HEK293 (cell line): ENCODE measurements at regions not wholly inside any gene's neighbourhood (a gene's known extent, or its start where the extent isn't known, plus 50 kb on each side); places are given as distances from the start of the nearest gene placed in this dataset.
A peak's percentile ranks its signal among the peaks of the same experiment; 100 is the strongest.

Experiments used
- CTCF ChIA-PET: fragments of 350-600 bp; formaldehyde crosslinking; extraction: SDS; loops from one replicate; lab custom pipeline; 2021; ENCODE audit warnings: antibody characterized with exemption; lab: Yijun Ruan, JAX
- POLR2A ChIA-PET: fragments of 300-600 bp; formaldehyde crosslinking; extraction: SDS; loops from one replicate; lab custom pipeline; 2020; ENCODE audit warnings: antibody characterized with exemption, inconsistent platforms; lab: Yijun Ruan, JAX
- H3K27ac ChIP-seq: fragments of 200-500 bp; sonication (Bioruptor generic); 2 replicates; pipeline ENCODE4 v1.5.1; 2014; ENCODE audit warnings: low read depth, low read length, control low read depth, inconsistent platforms; ENCODE audit errors: extremely low read depth
- H3K36me3 ChIP-seq, 2 experiments: fragments of 200-500 bp in 1 of 2; sonication (Bioruptor generic) in 1 of 2; 1 replicate in 1 of 2; 2 replicates in 1 of 2; pipeline ENCODE4 v1.5.1; 2014 to 2017; ENCODE audit warnings: inconsistent platforms in 2 of 2, low read length in 2 of 2; ENCODE audit not compliant: control insufficient read depth in 2 of 2, insufficient read depth in 1 of 2
- H3K4me1 ChIP-seq: fragments of 200-500 bp; sonication (Bioruptor generic); 2 replicates; pipeline ENCODE4 v1.5.1; 2014; ENCODE audit warnings: mild to moderate bottlenecking, low read length, inconsistent platforms; ENCODE audit not compliant: control insufficient read depth, insufficient read depth
- H3K4me3 ChIP-seq: 2 replicates; pipeline ENCODE4 v1.5.1; 2011; ENCODE audit warnings: low read depth, mild to moderate bottlenecking, control low read depth, low read length, moderate library complexity
- H3K9me3 ChIP-seq: fragments of 200-500 bp; sonication (Bioruptor generic); 2 replicates; pipeline ENCODE4 v1.5.1; 2014; ENCODE audit warnings: low read depth, low read length, inconsistent platforms; ENCODE audit not compliant: control insufficient read depth, insufficient read depth
- AEBP2 ChIP-seq: fragments of 450-650 bp; formaldehyde crosslinking; IDR thresholded peaks from 2 replicates; pipeline ENCODE4 v1.5.1; 2016; ENCODE audit warnings: missing biosample characterization, missing genetic modification characterization, borderline replicate concordance
- CTCF ChIP-seq: fragments of 450-650 bp; formaldehyde crosslinking; IDR thresholded peaks from 2 replicates; pipeline ENCODE4 v1.5.1; 2016; ENCODE audit warnings: missing biosample characterization, missing genetic modification characterization
- EGR2 ChIP-seq: fragments of 450-650 bp; formaldehyde crosslinking; IDR thresholded peaks from 2 replicates; pipeline ENCODE4 v1.5.1; 2016; ENCODE audit warnings: low read depth, missing biosample characterization, missing genetic modification characterization
- ELK4 ChIP-seq: IDR thresholded peaks from 2 replicates; pipeline ENCODE4 v1.6.1; 2011; ENCODE audit warnings: mild to moderate bottlenecking, low read depth, low read length, borderline replicate concordance
- FEZF1 ChIP-seq: fragments of 450-650 bp; formaldehyde crosslinking; IDR thresholded peaks from 2 replicates; pipeline ENCODE4 v1.5.1; 2016; ENCODE audit warnings: missing biosample characterization, missing genetic modification characterization
- HOXA7 ChIP-seq: sonication (generic); formaldehyde crosslinking; IDR thresholded peaks from 2 replicates; pipeline ENCODE4 v1.8.1; 2022; ENCODE audit warnings: missing genetic modification reagents, borderline replicate concordance
- MEIS1 ChIP-seq: sonication (generic); formaldehyde crosslinking; IDR thresholded peaks from 2 replicates; pipeline ENCODE4 v1.8.1; 2022; ENCODE audit warnings: missing genetic modification reagents, mild to moderate bottlenecking, borderline replicate concordance
- SETDB1 ChIP-seq: IDR thresholded peaks from one replicate; pipeline ENCODE4 v1.6.1; 2017; ENCODE audit warnings: mild to moderate bottlenecking, low read length, moderate library complexity, mixed read lengths; ENCODE audit not compliant: insufficient read length
- SP2 ChIP-seq: fragments of 450-650 bp; formaldehyde crosslinking; IDR thresholded peaks from 2 replicates; pipeline ENCODE4 v1.5.1; 2016; ENCODE audit warnings: missing biosample characterization, missing genetic modification characterization
- ZEB2 ChIP-seq: fragments of 450-650 bp; formaldehyde crosslinking; IDR thresholded peaks from 2 replicates; pipeline ENCODE4 v1.5.1; 2016; ENCODE audit warnings: missing biosample characterization, missing genetic modification characterization
- ZFP3 ChIP-seq: fragments of 450-650 bp; formaldehyde crosslinking; IDR thresholded peaks from 2 replicates; pipeline ENCODE4 v1.5.1; 2016; ENCODE audit warnings: low read depth, missing biosample characterization, missing genetic modification characterization
- ZNF148 ChIP-seq: fragments of 450-650 bp; formaldehyde crosslinking; IDR thresholded peaks from 2 replicates; pipeline ENCODE4 v1.5.0; 2017; ENCODE audit warnings: missing biosample characterization, missing genetic modification characterization, borderline replicate concordance
- ZNF169 ChIP-seq: fragments of 450-650 bp; formaldehyde crosslinking; IDR thresholded peaks from 2 replicates; pipeline ENCODE4 v1.5.1; 2016; ENCODE audit warnings: missing biosample characterization, missing genetic modification characterization
- ZNF449 ChIP-seq: fragments of 450-650 bp; formaldehyde crosslinking; IDR thresholded peaks from 2 replicates; pipeline ENCODE4 v1.5.1; 2017; ENCODE audit warnings: missing biosample characterization, mild to moderate bottlenecking, missing genetic modification characterization, moderate library complexity
- ZNF473 ChIP-seq: fragments of 450-650 bp; formaldehyde crosslinking; IDR thresholded peaks from 2 replicates; pipeline ENCODE4 v1.5.1; 2017; ENCODE audit warnings: missing biosample characterization, missing genetic modification characterization
- ZNF561 ChIP-seq: fragments of 450-650 bp; IDR thresholded peaks from 2 replicates; pipeline ENCODE4 v1.5.1; 2018; ENCODE audit warnings: missing biosample characterization, missing genetic modification characterization, borderline replicate concordance
- ZNF629 ChIP-seq: fragments of 450-650 bp; formaldehyde crosslinking; IDR thresholded peaks from 2 replicates; pipeline ENCODE4 v1.5.1; 2017; ENCODE audit warnings: missing biosample characterization, missing genetic modification characterization
- ZNF704 ChIP-seq: fragments of 450-650 bp; formaldehyde crosslinking; IDR thresholded peaks from 2 replicates; pipeline ENCODE4 v1.5.1; 2016; ENCODE audit warnings: missing biosample characterization, missing genetic modification characterization
- ZNF777 ChIP-seq: fragments of 450-650 bp; formaldehyde crosslinking; IDR thresholded peaks from 2 replicates; pipeline ENCODE4 v1.5.1; 2017; ENCODE audit warnings: missing biosample characterization, missing genetic modification characterization, borderline replicate concordance
- ZNF837 ChIP-seq: fragments of 450-650 bp; formaldehyde crosslinking; IDR thresholded peaks from 2 replicates; pipeline ENCODE4 v1.5.1; 2016; ENCODE audit warnings: missing biosample characterization, missing genetic modification characterization

- H3K4me1 ChIP-seq, result no peaks in the 10 kb centered on the region
- CTCF ChIA-PET, result no interaction called here
- POLR2A ChIA-PET, result no interaction called here
- no peaks in the 10 kb centered on the region; the same call in 1 of the 2 replicates for H3K9me3 ChIP-seq
- TF ChIP-seq SP2 (tag by site-specific recombination) (no peak), SETDB1 (peak; percentile 27)
- TF ChIP-seq, all 188 proteins: peak for 1
- Histone ChIP-seq H3K36me3 (no peaks in the 10 kb centered on the region), H3K27ac (no peak overlapping the region), H3K4me3 (no peak overlapping the region)
These were observed 243.5 kb upstream of the HS3ST5 start for GRCh38 chr6:114586298-114586697.

- Histone ChIP-seq H3K4me3 (no peak overlapping the region), H3K36me3 (no peaks in the 10 kb centered on the region), H3K27ac (no peak overlapping the region), H3K4me1 (no peaks in the 10 kb centered on the region), H3K9me3 (no peaks in the 10 kb centered on the region)
- CTCF ChIA-PET, result interaction anchor here (0.6 kb wide), 1 partner anchor 555 kb away, joined by 3 read pairs; no protein-coding TSS in a partner anchor
- TF ChIP-seq ZNF169 (tag by site-specific recombination) (no peak), ZNF837 (tag by site-specific recombination) (no peak), ZNF148 (tag by site-specific recombination) (no peak), HOXA7 (no peak), EGR2 (tag by site-specific recombination) (no peak), ZNF561 (no peak), CTCF (tag by site-specific recombination) (no peak), ZEB2 (tag by site-specific recombination) (no peak), ZNF473 (tag by site-specific recombination) (no peak), ZNF629 (tag by site-specific recombination) (no peak), ZNF704 (tag by site-specific recombination) (no peak), ZNF449 (tag by site-specific recombination) (no peak), AEBP2 (no peak), MEIS1 (CRISPR knock-in tag) (no peak), ZNF777 (tag by site-specific recombination) (no peak), ZFP3 (tag by site-specific recombination) (no peak), FEZF1 (tag by site-specific recombination) (no peak), ELK4 (no peak)
- POLR2A ChIA-PET, result no interaction called here
These were observed 238.5 kb upstream of the HS3ST5 start for GRCh38 chr6:114581293-114581692.
